Loucy (cell line): ENCODE measurements at regions not wholly inside any gene's neighbourhood (a gene's known extent, or its start where the extent isn't known, plus 50 kb on each side); places are given as distances from the start of the nearest gene placed in this dataset.

ENCODE experiments used
- H2AFZ ChIP-seq: fragments of 200-600 bp; sonication (generic); 2 replicates; pipeline ENCODE4 v1.6.0; 2016; ENCODE audit warnings: antibody characterized with exemption, mild to moderate bottlenecking, low read length, moderate library complexity
- H3F3A ChIP-seq: fragments of 200-600 bp; 2 replicates; pipeline ENCODE4 v1.6.0; 2016; ENCODE audit warnings: antibody characterized with exemption, low read depth, mild to moderate bottlenecking
- H3K27me3 ChIP-seq: fragments of 200-600 bp; sonication (generic); 2 replicates; pipeline ENCODE4 v1.6.1; 2014; ENCODE audit warnings: low read length, mild to moderate bottlenecking; ENCODE audit not compliant: insufficient read depth, poor library complexity, severe bottlenecking
- H3K36me3 ChIP-seq: fragments of 200-600 bp; sonication (generic); 2 replicates; pipeline ENCODE4 v1.6.1; 2016; ENCODE audit warnings: low read length; ENCODE audit not compliant: insufficient read depth
- H3K4me1 ChIP-seq: fragments of 200-600 bp; sonication (generic); 2 replicates; pipeline ENCODE4 v1.5.1; 2014; ENCODE audit warnings: low read length, mild to moderate bottlenecking; ENCODE audit not compliant: insufficient read depth, poor library complexity, severe bottlenecking
- H3K4me2 ChIP-seq: fragments of 200-600 bp; sonication (generic); 2 replicates; pipeline ENCODE4 v1.6.0; 2014; ENCODE audit warnings: antibody characterized with exemption, low read length, low read depth, mild to moderate bottlenecking; ENCODE audit not compliant: poor library complexity, severe bottlenecking
- H3K4me3 ChIP-seq: fragments of 200-600 bp; sonication (generic); 2 replicates; pipeline ENCODE4 v1.5.1; 2014; ENCODE audit warnings: low read length, mild to moderate bottlenecking, mixed read lengths; ENCODE audit not compliant: poor library complexity, severe bottlenecking
- H3K79me2 ChIP-seq: fragments of 200-600 bp; sonication (generic); 2 replicates; pipeline ENCODE4 v1.6.1; 2014; ENCODE audit warnings: low read length; ENCODE audit not compliant: insufficient read depth
- H3K9ac ChIP-seq: fragments of 200-600 bp; sonication (generic); 2 replicates; pipeline ENCODE4 v1.6.0; 2014; ENCODE audit warnings: mild to moderate bottlenecking, low read depth, low read length, moderate library complexity; ENCODE audit not compliant: poor library complexity, severe bottlenecking
- H3K9me2 ChIP-seq: fragments of 200-600 bp; sonication (generic); replicated peaks from 2 replicates; pipeline ENCODE4 v1.6.1; 2016; ENCODE audit warnings: low read depth, low read length, mixed read lengths
- H3K9me3 ChIP-seq: fragments of 200-600 bp; sonication (generic); 2 replicates; pipeline ENCODE4 v1.6.1; 2014; ENCODE audit warnings: mild to moderate bottlenecking, antibody characterized with exemption, low read length, low read depth; ENCODE audit not compliant: insufficient read depth
- H4K20me1 ChIP-seq: fragments of 200-600 bp; sonication (generic); 2 replicates; pipeline ENCODE4 v1.6.0; 2014; ENCODE audit warnings: antibody characterized with exemption, low read length, mild to moderate bottlenecking; ENCODE audit not compliant: insufficient read depth, poor library complexity, severe bottlenecking
- EZH2phosphoT487 ChIP-seq: fragments of 200-600 bp; IDR thresholded peaks from 2 replicates; pipeline ENCODE4 v1.6.1; 2018; ENCODE audit warnings: antibody characterized with exemption, mild to moderate bottlenecking, moderate library complexity, borderline replicate concordance
- TF ChIP-seq, protein P1 (sequence below): fragments of 200-600 bp; sonication (generic); conservative IDR thresholded peaks from 2 replicates; pipeline ENCODE4 v1.5.1; 2014; ENCODE audit warnings: mild to moderate bottlenecking, antibody characterized with exemption, low read length

DNA sequence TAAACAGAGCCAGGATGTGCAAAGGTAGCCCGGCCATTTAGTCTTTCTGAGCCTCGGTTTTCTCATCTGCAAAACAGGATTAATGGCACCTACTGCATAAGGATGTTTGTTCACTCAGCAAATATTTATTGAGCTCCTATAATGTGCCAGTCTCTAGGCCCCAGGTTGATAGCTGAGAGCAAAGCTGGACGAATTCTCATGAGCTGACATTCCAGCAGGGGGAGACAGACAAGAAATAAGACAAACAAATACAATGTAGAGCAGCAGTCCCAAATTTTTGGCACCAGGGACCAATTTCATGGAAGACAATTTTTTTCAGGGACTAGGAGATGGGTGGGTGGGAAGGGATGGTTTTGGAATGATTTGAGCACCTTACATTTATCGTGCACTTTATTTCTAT lies 74.3 kb upstream of the PAX7 start:
- no peak overlapping the region for H3K4me3 ChIP-seq
- no peaks in the 10 kb centered on the region for H3K4me1 ChIP-seq
- no peak overlapping the region for H2AFZ ChIP-seq
- no peaks in the 10 kb centered on the region for H3F3A ChIP-seq
- H3K27me3 ChIP-seq, result no peaks in the 10 kb centered on the region
- H3K9me2 ChIP-seq, result no peaks in the 10 kb centered on the region
- H3K36me3 ChIP-seq, result no peaks in the 10 kb centered on the region
- TF ChIP-seq EZH2phosphoT487, result no peak
- TF ChIP-seq, protein P1, sequence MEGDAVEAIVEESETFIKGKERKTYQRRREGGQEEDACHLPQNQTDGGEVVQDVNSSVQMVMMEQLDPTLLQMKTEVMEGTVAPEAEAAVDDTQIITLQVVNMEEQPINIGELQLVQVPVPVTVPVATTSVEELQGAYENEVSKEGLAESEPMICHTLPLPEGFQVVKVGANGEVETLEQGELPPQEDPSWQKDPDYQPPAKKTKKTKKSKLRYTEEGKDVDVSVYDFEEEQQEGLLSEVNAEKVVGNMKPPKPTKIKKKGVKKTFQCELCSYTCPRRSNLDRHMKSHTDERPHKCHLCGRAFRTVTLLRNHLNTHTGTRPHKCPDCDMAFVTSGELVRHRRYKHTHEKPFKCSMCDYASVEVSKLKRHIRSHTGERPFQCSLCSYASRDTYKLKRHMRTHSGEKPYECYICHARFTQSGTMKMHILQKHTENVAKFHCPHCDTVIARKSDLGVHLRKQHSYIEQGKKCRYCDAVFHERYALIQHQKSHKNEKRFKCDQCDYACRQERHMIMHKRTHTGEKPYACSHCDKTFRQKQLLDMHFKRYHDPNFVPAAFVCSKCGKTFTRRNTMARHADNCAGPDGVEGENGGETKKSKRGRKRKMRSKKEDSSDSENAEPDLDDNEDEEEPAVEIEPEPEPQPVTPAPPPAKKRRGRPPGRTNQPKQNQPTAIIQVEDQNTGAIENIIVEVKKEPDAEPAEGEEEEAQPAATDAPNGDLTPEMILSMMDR, result peak; percentile 57
- no peaks in the 10 kb centered on the region for H3K79me2 ChIP-seq
- H4K20me1 ChIP-seq, result no peaks in the 10 kb centered on the region
- H3K4me2 ChIP-seq, result no peak overlapping the region
- H3K9ac ChIP-seq, result no peak overlapping the region
- no peaks in the 10 kb centered on the region for H3K9me3 ChIP-seq

DNA sequence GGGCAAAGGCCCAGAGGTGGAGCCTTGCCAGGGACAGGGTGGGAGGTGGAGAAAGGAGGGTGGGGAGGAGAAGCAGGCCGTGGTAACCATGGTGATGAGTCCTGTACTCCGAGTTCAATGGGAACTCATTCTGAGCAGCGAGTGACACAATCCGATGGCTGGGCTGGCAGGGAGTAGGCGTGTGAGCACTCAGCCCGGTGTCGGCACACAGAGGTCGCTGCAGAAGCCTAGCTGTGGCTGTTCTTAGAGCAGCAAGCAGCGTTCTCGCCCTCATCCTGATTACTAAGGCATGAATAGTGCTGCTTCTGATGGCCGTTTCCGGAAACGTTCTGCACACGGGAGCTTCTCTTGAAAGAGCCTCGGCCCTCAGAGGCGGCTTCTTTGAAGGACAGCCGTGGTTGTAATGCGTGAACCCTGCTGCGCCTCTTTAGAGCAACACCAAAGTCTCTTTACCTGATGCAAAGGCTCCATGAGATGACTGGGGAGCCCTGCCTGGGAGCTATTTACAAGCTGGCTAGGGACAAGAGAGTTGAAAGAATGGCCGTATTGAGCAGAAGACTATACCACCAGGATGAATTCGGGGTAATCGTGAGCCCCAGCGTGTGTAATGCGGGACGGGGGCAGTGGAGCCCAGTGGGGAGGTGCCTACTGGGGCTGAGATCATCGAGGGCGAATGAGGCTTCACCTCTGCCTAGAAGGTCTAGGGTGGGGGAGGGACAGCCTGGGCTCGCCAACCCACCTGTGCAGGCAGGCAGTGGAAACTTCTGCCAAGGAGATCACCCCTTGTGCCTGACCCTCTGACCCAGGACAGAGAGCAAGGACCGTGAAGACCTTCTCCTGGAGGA lies 72.8 kb upstream of the PAX7 start:
- H3K9me3 ChIP-seq, result no peaks in the 10 kb centered on the region
- H2AFZ ChIP-seq, result no peak overlapping the region
- H3F3A ChIP-seq, result no peaks in the 10 kb centered on the region
- H3K79me2 ChIP-seq, result no peaks in the 10 kb centered on the region
- no peaks in the 10 kb centered on the region for H4K20me1 ChIP-seq
- TF ChIP-seq EZH2phosphoT487, result no peak
- TF ChIP-seq, protein P1, result no peak
- H3K36me3 ChIP-seq, result no peaks in the 10 kb centered on the region
- H3K4me2 ChIP-seq, result no peak overlapping the region
- H3K4me1 ChIP-seq, result no peaks in the 10 kb centered on the region
- H3K9ac ChIP-seq, result no peak overlapping the region
- no peaks in the 10 kb centered on the region for H3K9me2 ChIP-seq
- no peak overlapping the region for H3K4me3 ChIP-seq
- no peaks in the 10 kb centered on the region for H3K27me3 ChIP-seq

DNA sequence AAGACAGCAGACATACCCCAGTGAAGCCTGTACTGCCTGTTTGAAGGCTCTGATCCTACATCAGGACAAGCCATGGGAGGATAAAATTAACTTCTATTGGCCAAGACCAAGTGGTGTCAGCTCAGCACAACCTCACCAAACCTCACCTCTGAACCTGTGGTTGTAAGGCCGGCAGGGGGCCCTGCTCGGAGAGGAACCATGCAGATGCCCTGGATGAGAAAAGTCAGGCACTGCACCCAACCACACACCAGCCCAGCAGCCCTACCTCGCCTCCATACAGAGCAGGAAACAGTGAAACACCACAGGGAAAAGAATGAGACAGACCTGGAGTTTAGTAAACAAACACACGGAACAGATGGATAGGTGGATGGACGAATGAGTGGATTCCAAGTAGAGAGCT lies 70.0 kb upstream of the PAX7 start:
- Histone ChIP-seq H3K9me3 (no peaks in the 10 kb centered on the region), H3K79me2 (no peaks in the 10 kb centered on the region), H3K4me1 (no peaks in the 10 kb centered on the region), H3K36me3 (no peaks in the 10 kb centered on the region), H3K9ac (no peak overlapping the region), H2AFZ (no peak overlapping the region), H4K20me1 (no peaks in the 10 kb centered on the region), H3K4me3 (no peak overlapping the region), H3F3A (no peaks in the 10 kb centered on the region), H3K9me2 (no peaks in the 10 kb centered on the region), H3K4me2 (no peak overlapping the region), H3K27me3 (no peaks in the 10 kb centered on the region)
- TF ChIP-seq, protein P1, result peak; percentile 25; the same call in 1 of the 2 replicates
- no peak for TF ChIP-seq EZH2phosphoT487
